GM21381 (cell line): ENCODE measurements at regions not wholly inside any gene's neighbourhood (a gene's known extent, or its start where the extent isn't known, plus 50 kb on each side); places are given as distances from the start of the nearest gene placed in this dataset.

ENCODE experiments used
- ATAC-seq: cut with Tn5 transposase; IDR thresholded peaks from one replicate; pipeline ENCODE4 v1.9.1; 2021; ENCODE audit warnings: mild to moderate bottlenecking, moderate library complexity; ENCODE audit not compliant: unreplicated experiment

DNA sequence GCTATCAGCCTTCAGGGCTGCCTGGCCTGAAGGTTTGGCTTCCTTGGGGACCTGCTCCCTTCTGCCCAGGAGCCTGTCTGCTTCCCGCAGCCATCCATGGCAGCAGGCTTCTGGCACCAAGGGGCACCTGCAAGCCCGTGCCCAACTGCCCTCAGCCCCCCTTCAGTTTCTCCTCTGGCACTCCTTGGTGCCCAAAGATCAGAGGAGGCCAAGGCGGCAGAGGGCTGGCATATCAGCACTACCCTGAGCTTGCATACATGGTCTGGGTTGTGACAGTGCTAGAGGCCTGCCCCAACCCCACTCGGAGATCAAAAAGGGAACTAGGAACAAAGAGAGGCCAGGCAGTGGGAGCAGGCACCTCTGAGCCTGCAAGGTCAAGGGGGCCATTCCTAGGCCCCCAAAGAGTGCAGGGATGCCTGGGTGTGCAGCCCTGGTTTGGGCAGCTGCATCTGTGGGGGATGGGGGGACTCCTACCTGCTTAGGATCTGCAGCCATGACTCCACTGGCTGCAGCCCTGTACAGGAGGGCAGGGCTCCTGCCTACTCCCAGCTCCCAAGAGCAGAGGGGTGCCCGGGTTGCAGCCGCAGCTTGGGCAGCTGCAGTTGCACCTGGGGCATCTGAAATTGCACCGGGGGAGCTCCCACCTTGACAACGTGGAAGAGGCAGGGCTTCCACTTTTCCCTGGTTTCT lies 76.2 kb upstream of the TP63 start:
- no peak for ATAC-seq

DNA sequence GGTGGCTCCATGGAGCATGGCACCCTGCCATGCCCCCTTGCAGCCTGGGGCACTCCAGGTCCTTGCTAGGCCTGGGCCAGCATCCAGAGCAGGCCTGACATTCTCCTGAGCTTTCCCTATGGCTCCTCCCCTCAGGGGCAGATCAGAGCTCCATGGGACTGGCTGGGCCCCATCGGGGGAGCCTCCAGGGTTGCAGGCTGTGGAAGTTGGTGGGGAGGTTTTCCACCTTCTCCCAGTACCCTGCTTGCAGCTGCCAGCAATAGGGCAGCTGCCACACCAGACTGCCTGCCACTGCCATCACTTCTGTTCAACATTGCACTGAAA lies 75.7 kb upstream of the TP63 start:
- ATAC-seq: no peak

DNA sequence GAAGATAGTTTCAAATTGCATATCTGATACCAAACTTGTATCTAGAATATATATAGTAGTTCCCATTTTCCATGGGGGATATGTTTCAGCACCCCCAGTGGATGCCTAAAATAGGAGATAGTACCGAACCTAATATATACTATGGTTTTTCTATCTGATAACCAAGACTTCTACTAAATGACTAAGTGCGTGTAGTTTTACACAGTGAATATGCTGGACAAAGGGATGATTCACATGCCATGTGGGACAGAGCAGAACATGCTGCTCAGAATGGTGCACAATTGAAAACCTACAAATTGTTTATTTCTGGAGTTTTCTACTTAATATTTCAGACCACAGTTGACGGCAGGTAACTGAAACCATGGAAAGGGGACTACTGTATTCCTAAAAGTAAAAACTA lies 73.4 kb upstream of the TP63 start:
- ATAC-seq: no peak

DNA sequence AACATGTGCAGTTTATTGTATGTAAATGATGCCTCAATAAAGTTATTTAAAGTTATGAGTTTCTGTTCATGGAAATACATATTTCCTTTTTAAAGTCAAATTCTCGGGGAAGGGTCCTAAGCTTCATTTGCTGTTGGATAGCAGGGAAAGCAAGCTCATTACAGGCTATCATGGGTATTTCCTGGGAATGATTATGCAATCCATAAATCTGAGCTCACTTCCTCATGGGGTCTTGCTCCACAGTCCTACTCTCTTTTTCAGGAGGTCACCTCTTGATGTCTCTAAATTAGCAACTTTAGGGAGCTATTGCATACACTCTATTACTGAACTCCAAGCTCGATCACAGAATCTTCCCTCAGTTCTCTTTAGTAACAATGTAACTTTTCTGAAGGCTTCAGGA lies 69.9 kb upstream of the TP63 start:
- ATAC-seq: no peak

DNA sequence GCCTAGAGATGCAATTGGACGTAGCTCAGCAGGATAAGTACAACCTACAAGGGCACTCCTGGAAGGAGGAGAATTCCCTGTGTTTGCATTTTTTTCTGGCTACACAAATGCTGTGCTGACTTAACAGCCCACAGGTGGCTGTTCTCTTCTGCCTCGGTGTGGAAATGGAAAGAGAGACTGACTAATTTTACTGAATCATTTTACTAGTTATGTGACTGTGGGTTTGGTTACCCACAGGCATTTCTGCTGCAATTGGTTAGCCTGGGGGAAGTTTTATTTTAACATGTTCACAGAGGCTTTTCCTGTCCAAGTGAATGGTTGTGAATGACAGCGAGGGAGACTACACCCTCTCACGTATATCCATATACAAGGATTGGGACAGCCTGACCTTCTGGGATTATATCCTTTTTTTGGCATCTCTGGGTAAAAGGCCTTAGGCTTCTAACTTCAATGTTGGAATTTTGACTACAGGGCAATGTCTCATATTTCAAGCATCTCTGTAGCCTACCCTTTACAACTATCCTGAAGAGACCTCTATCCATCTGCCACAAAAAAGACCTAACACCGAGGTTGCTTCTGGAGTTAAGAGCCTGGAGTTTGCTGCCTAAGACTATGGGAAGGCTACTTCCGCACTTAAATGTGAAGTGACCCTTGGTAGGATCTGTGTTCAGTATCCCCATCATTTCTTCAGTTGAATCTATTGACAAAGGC lies 67.2 kb upstream of the TP63 start:
- peak; percentile 73 for ATAC-seq

DNA sequence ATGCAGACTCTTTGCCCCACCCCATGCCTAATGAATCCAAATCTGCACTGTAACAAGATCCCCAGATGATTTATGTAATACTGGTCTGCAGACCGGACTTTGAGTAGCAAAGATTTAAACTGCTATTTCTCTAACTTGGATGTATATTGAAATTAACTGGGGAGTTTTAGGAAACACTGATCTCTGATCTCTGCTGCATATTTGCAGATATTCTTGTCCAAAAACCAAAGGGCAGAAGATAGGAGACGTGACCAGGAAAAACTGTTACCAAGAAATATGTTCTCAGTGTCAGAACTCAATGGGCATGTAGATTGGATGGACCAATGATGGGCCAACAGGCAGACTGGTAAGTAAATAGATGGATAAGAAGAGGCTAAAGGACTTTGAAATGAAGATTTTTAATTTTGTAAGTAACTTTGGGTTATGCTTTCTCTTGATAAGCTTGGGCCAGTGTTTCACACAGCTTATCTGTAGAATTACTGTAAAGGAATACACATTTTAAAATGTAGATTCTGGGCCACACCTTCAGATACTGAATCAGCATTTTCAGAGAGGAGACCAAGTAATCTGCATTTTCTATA lies 64.5 kb upstream of the TP63 start:
- ATAC-seq: no peak

DNA sequence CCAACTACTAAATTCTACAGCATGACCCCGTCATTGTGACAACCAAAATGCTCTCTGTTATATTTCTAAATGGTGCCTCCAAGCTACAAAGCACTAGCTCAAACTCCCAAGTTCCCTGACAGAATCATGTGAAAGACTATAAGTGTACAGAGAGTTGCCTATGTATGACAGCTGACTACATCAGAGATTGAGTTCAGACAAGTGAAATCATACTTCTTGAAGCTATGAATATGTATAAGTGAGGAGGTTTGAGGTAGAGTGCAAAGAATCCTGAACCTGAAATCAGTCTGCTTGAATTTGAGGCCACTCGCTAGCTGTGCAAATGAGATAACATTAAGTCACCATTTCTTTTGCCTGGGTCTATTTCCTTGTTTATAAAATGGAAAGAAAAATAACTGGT lies 63.9 kb upstream of the TP63 start:
- ATAC-seq: no peak

DNA sequence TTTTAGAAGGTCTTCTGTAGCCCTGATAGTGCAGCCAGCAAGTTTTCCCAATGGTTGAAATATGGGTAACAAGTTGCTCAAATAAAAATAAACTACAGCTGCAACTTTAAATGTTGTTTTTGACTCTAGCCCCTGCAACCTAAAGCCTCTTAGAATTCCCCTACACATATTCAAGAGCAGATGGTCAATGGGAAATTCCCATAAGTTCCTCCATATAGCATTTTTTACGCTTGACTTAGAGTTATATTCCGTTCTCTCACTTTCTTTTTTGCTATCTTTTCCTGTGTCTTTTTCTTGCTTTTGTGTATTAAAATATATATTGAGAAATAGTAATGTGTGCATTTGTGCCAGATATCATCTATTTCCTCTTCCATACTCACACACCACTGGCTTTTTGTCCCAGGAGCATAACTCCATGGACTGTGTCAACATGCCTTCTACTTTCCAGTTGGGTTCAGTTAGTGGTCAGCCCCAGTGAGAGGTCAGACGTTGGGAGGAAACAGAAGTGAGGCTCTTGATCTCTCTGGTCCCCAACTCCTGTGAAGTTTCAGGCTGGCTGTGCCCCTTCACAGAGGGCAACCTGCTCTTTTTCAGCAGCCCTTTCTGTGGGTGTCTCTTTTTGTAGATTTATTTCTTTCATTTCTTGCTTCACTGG lies 63.3 kb upstream of the TP63 start:
- ATAC-seq: peak; percentile 39

DNA sequence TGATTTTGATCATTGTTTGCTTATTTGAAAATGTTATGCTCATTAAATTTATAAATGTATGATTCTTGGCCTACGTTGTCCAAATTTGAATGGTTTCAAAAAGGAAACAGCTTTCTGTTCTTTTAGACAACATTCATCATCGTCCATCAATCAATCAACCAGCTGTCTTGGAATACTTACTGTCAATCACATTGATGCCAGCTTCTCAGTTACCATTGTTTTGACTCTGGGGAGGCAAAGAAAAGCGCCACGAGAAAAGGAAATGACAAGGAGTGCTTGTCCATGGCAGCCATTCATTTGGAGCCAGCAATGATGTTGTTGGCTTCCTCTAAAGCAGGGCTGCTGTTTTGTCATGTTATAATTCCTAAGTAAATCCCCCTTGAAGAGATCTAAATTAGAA lies 62.2 kb upstream of the TP63 start:
- ATAC-seq: no peak

DNA sequence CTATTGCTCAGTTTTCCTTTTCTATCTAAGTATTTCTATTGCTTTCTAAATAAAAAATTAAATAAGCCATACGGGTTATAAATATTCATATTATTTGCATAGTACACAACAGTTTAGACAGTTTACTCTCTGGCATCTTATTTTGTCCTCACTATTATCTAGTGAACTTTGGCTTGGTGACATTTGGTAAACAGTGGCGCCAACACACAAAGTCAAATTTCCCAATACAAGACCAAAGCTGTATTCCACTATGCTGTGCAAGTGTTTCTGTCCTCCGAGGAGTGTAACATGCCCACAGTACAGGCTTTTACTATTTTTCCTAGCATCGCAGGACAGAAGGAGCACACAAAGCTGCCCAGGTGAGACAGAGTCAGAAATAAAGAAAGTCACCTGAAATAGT lies 61.7 kb upstream of the TP63 start:
- no peak for ATAC-seq

DNA sequence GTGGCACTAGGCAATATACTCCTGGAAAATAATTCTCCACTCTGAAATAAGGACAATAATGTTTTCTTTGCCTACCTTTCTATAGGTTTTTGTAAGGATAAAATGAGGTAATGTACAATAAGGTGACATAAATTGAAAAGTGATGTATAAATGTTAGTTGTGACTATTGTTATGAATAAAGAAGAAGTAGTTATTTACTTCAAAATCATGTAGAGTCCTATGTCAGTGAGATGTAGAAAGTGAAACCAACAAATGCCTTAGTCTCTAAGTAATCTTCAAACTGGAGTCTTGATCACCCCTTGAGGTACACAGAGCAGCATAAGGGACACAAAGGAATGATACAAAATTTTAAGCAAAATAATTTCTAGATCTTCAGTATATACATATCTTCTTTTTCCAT lies 60.3 kb upstream of the TP63 start:
- ATAC-seq: peak; percentile 46

DNA sequence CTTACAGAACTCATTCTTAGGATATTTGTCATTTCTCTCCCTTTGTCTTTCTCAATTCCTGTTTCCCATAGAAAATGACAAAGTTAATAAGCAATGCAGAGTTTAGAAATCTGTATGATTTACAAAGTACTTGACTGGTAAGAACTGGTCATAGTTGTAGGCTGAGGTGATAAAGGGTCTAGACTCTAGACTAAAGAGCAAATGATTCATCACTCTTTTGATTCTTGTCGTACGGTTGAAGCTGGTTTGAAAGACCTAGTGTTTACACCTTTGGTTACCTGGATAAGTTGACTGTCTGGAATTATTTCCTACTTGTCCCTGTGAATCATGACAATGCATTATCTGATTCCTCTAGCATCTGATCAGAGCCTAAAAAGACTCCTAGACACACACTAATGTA lies 58.9 kb upstream of the TP63 start:
- ATAC-seq: no peak

DNA sequence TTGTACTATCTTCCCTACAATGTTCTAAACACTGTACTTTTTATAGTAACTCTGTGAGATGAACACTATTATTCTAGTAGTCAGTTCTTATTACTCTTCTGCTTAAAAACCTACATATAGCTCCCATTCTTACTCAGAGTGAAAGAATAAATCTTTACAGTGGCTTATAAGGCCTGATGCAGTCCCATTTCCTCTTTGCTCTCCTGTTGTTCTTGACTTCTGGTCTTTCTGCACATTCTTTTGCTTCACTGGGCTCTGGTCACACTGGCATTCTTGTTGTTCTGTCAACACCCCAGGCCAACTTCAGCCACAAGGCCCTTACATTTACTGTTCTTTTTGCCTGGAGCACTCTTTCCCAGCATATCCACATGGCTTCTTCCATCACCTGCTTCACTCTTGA lies 58.2 kb upstream of the TP63 start:
- peak; percentile 39 for ATAC-seq

DNA sequence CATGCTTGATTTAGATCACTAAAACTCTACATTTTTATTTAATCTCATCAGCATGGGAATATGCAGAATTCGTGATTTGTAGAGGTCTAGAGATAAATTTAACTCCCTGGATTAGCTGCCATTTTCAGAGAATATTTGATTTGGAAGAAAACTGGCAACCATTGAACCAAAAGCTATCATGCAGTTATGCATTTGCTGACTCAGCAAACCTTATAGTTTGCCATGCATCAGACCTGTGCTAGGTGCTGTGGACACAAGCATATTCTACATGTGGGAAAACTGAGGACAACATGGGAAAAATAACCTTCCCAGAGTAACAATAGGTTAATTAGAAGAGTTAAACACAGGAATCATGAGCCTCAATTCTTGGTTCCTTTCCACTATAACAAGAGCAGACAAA lies 54.7 kb upstream of the TP63 start:
- no peak for ATAC-seq

DNA sequence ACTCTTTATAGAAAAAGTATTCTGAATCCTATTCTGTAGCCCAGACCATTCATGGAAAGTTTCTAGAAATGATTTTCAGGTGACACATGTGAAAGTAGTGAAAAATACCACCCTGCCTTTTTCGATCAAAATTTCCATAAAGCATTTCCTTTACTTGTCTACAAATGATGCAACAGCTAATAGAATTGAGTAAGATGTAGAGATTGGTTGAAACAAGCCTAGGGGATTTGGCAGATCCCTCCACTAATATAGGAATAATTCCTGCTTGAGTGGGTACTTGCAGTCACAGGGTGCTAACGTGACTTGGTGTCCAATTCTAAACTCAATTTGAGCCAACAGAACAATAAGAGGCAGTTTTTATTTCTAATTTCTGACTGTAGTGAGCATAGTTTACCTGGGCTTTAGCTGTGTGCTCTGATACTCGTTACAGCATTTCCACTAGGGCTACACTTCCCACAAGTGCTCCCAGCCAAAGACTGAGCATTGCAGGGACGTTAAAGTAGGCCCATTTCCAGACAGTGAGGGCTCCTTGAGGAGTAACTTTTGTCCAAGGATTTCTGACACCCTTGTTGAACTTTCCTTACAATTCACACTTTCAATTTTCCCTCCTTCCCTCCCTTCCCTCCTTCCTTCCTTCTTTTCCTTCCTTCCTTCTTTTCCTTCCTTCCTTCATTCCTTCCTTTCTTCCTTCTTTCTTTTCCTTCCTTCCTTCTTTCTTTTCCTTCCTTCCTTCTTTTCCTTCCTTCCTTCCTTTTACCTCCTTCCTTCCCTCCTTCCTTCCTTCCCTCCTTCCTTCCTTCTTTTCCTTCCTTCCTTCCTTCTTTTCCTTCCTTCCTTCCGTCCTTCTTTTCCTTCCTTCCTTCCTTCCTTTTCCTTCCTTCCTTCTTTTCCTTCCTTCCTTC lies 53.9 kb upstream of the TP63 start:
- ATAC-seq: no peak

DNA sequence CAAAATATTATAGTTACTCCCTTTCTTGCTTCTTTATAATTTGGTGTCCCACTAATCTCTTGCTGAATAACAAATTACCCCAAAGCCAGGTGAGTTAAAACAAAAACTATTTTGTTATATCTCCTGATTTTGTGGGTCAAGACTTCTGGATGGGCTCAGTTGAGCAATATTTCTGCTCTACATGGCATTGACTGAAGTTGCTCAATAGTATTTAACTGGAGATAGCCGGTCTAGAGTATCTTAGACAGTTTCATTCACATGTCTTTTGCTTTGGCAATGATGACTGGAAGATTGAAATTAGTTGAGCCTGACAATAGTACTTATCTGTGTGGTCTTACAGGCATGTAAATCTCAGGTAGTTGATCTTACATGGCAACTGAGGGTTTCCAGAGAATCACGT lies 51.0 kb upstream of the TP63 start:
- no peak for ATAC-seq
